ENCODE measurements at regions not wholly inside any gene's neighbourhood (a gene's known extent, or its start where the extent isn't known, plus 50 kb on each side); places are given as distances from the start of the nearest gene placed in this dataset.

DNA sequence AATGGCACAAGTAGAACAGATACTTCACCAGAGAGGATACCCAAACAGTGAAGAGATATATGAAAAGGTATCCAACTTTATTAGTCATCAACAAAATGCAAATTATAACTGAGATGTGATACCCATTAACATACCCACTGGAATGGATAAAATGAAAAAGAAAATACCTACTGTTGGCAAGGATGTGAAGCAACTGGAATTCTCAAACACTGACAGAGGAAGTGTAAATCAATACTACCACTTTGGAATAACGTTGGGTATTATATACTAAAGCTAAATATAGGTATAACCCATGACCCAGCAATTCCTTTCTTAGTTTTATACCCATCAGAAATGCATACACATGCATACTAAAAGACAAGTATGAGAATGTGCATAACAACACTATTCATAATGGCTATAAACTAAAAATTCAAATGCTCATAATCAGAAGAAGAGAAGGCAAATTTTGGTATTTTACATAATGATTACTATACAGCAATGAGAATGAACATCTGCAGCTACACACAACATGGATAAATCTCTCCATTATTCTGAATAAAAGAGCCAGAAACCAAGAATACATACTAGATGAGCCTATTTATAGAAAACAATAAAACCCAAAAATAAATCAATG, 80.6 kb downstream of the RPL27A start:
- no peak for TF ChIP-seq CTCF (conservative IDR thresholded peaks at IDR 0.05; ENCODE audit: low read length)
- TF ChIP-seq EZH2phosphoT487 (IDR thresholded peaks at IDR 0.05; ENCODE audit: borderline replicate concordance): no peak
